ENCODE measurements at regions not wholly inside any gene's neighbourhood (a gene's known extent, or its start where the extent isn't known, plus 50 kb on each side); places are given as distances from the start of the nearest gene placed in this dataset.

- Histone ChIP-seq H2AFZ (ENCODE audit: low read depth, low read length) (no peak overlapping the region), H3K4me2 (ENCODE audit: low read length) (no peak overlapping the region)
- TF ChIP-seq SMC3 (conservative IDR thresholded peaks at IDR 0.05; ENCODE audit: poor library complexity) (no peak), EP300 (conservative IDR thresholded peaks at IDR 0.05; ENCODE audit: poor library complexity, severe bottlenecking) (no peak), TAF1 (IDR thresholded peaks at IDR 0.05; ENCODE audit: low read depth) (no peak), EZH2 (IDR thresholded peaks at IDR 0.05; ENCODE audit: borderline replicate concordance, insufficient read depth, low read length, poor library complexity, severe bottlenecking) (no peak), MXI1 (conservative IDR thresholded peaks at IDR 0.05; ENCODE audit: poor library complexity, severe bottlenecking) (no peak), CTCF (IDR thresholded peaks at IDR 0.05; ENCODE audit: poor library complexity, severe bottlenecking) (no peak), REST (IDR thresholded peaks at IDR 0.05; ENCODE audit: borderline replicate concordance) (no peak), POLR2AphosphoS5 (IDR thresholded peaks at IDR 0.05) (no peak), RAD21 (conservative IDR thresholded peaks at IDR 0.05) (no peak)
Measured at GRCh38 chr4:71163317-71163716, 169.9 kb downstream of the DCK start.

GRCh38 chr4:71167083-71167482 is 171.7 kb upstream of the SLC4A4 start:
- H4K20me1 ChIP-seq (ENCODE audit: insufficient read depth): no peaks in the 10 kb centered on the region
- H3K9me2 ChIP-seq (ENCODE audit: insufficient read depth, low read length): no peaks in the 10 kb centered on the region
- H3K4me2 ChIP-seq (ENCODE audit: low read length): no peak overlapping the region
- no peak overlapping the region for H3K4me3 ChIP-seq (ENCODE audit: low read length)
- TF ChIP-seq CTCF (IDR thresholded peaks at IDR 0.05; ENCODE audit: poor library complexity, severe bottlenecking): no peak
- no peak for TF ChIP-seq TAF1 (IDR thresholded peaks at IDR 0.05; ENCODE audit: low read depth)
- TF ChIP-seq REST (IDR thresholded peaks at IDR 0.05; ENCODE audit: borderline replicate concordance): no peak
- TF ChIP-seq POLR2AphosphoS5 (IDR thresholded peaks at IDR 0.05): no peak
- TF ChIP-seq RAD21 (conservative IDR thresholded peaks at IDR 0.05): no peak
- no peak for TF ChIP-seq SMC3 (conservative IDR thresholded peaks at IDR 0.05; ENCODE audit: poor library complexity)
- TF ChIP-seq EZH2 (IDR thresholded peaks at IDR 0.05; ENCODE audit: borderline replicate concordance, insufficient read depth, low read length, poor library complexity, severe bottlenecking): no peak
- no peak for TF ChIP-seq EP300 (conservative IDR thresholded peaks at IDR 0.05; ENCODE audit: poor library complexity, severe bottlenecking)
- TF ChIP-seq MXI1 (conservative IDR thresholded peaks at IDR 0.05; ENCODE audit: poor library complexity, severe bottlenecking): no peak
- H3K27ac ChIP-seq (ENCODE audit: low read length): no peak overlapping the region
- H3F3A ChIP-seq (ENCODE audit: insufficient read depth, low read length, poor library complexity, severe bottlenecking): no peaks in the 10 kb centered on the region
- no peaks in the 10 kb centered on the region for H3K27me3 ChIP-seq (ENCODE audit: insufficient read depth, low read depth, low read length)
- no peaks in the 10 kb centered on the region for H3K79me2 ChIP-seq (replicated peaks; ENCODE audit: insufficient read depth, low read length)
- H2AFZ ChIP-seq (ENCODE audit: low read depth, low read length): no peak overlapping the region
- no peaks in the 10 kb centered on the region for H3K9me3 ChIP-seq (ENCODE audit: low read length)
- H3K36me3 ChIP-seq (ENCODE audit: insufficient read depth, low read length): no peaks in the 10 kb centered on the region
- H3K9ac ChIP-seq (ENCODE audit: low read length): no peak overlapping the region

More at GRCh38 chr4:71163317-71163716, 169.9 kb downstream of the DCK start:
- H3K9me2 ChIP-seq (ENCODE audit: insufficient read depth, low read length): no peaks in the 10 kb centered on the region
- no peaks in the 10 kb centered on the region for H3K36me3 ChIP-seq (ENCODE audit: insufficient read depth, low read length)
- no peaks in the 10 kb centered on the region for H3K79me2 ChIP-seq (replicated peaks; ENCODE audit: insufficient read depth, low read length)
- H3K4me3 ChIP-seq (ENCODE audit: low read length): no peak overlapping the region
- no peak overlapping the region for H3K9ac ChIP-seq (ENCODE audit: low read length)
- H3K27ac ChIP-seq (ENCODE audit: low read length): no peak overlapping the region
- no peaks in the 10 kb centered on the region for H4K20me1 ChIP-seq (ENCODE audit: insufficient read depth)
- no peaks in the 10 kb centered on the region for H3K27me3 ChIP-seq (ENCODE audit: insufficient read depth, low read depth, low read length)
- no peaks in the 10 kb centered on the region for H3K9me3 ChIP-seq (ENCODE audit: low read length)
- no peaks in the 10 kb centered on the region for H3F3A ChIP-seq (ENCODE audit: insufficient read depth, low read length, poor library complexity, severe bottlenecking)

Data from neural cell (in vitro differentiated cells).